ENCODE measurements at regions not wholly inside any gene's neighbourhood (a gene's known extent, or its start where the extent isn't known, plus 50 kb on each side); places are given as distances from the start of the nearest gene placed in this dataset.

- TF ChIP-seq POLR2AphosphoS5 (IDR thresholded peaks at IDR 0.05) (no peak), POLR2A (IDR thresholded peaks at IDR 0.05) (no peak)
Measured at GRCh38 chr10:62665771-62666170, 138.7 kb upstream of the ADO start.
